NCI-H460 (cell line): ENCODE measurements at regions not wholly inside any gene's neighbourhood (a gene's known extent, or its start where the extent isn't known, plus 50 kb on each side); places are given as distances from the start of the nearest gene placed in this dataset.
"Not testable (repeated sequence)": the region's sequence is repeated elsewhere in the genome, so short reads cannot be mapped to it uniquely, and the experiment has no call there.

Experiments used
- DNase-seq: peaks from one replicate; pipeline ENCODE4 v3.0.0-alpha.2; 2016; ENCODE audit warnings: low read depth; ENCODE audit errors: extremely low read depth

GRCh38 chr1:45258059-45258650, 51.8 kb upstream of the ZSWIM5 start:
- no peak for DNase-seq

GRCh38 chr1:45259053-45259452, 52.6 kb upstream of the ZSWIM5 start:
- DNase-seq, result no peak

GRCh38 chr1:45260244-45260643, 53.8 kb upstream of the ZSWIM5 start:
- DNase-seq, result no peak

GRCh38 chr1:45263132-45263531, 56.7 kb upstream of the ZSWIM5 start:
- DNase-seq, result no peak

GRCh38 chr1:45265244-45265643, 58.8 kb upstream of the ZSWIM5 start:
- DNase-seq, result no peak

GRCh38 chr1:45266151-45266801, 59.9 kb upstream of the ZSWIM5 start:
- DNase-seq, result peak; percentile 76

- not testable (repeated sequence) for DNase-seq
Observed at GRCh38 chr1:45268310-45268709, 58.4 kb upstream of the HPDL start.

GRCh38 chr1:45272267-45272666, 54.4 kb upstream of the HPDL start:
- not testable (repeated sequence) for DNase-seq

GRCh38 chr1:45272913-45273371, 53.8 kb upstream of the HPDL start:
- no peak for DNase-seq

GRCh38 chr1:45275054-45275453, 51.6 kb upstream of the HPDL start:
- DNase-seq, result no peak
